HEK293T (cell line): ENCODE measurements at regions not wholly inside any gene's neighbourhood (a gene's known extent, or its start where the extent isn't known, plus 50 kb on each side); places are given as distances from the start of the nearest gene placed in this dataset.
"Not testable (repeated sequence)": the region's sequence is repeated elsewhere in the genome, so short reads cannot be mapped to it uniquely, and the experiment has no call there.

Experiments
- CTCF ChIA-PET: fragments of 350-600 bp; formaldehyde crosslinking; extraction: SDS; loops from one replicate; lab custom pipeline; 2021; ENCODE audit warnings: antibody characterized with exemption, inconsistent platforms; lab: Yijun Ruan, JAX
- POLR2A ChIA-PET: fragments of 350-600 bp; formaldehyde crosslinking; extraction: SDS; loops from one replicate; lab custom pipeline; 2020; ENCODE audit warnings: antibody characterized with exemption, inconsistent platforms; lab: Yijun Ruan, JAX
- DNase-seq: peaks from one replicate; pipeline ENCODE4 v3.0.0; 2012; ENCODE audit warnings: mixed read lengths; ENCODE audit errors: extremely low spot score
- ARNT ChIP-seq: fragments of 450-650 bp; IDR thresholded peaks from 2 replicates; pipeline ENCODE4 v1.6.1; 2017; ENCODE audit warnings: mild to moderate bottlenecking
- BHLHE40 ChIP-seq: fragments of 450-650 bp; IDR thresholded peaks from 2 replicates; pipeline ENCODE4 v1.6.1; 2016; ENCODE audit warnings: mild to moderate bottlenecking, moderate library complexity, borderline replicate concordance
- CTBP1 ChIP-seq: fragments of 450-650 bp; IDR thresholded peaks from 2 replicates; pipeline ENCODE4 v1.6.1; 2016; ENCODE audit warnings: borderline replicate concordance
- ELF4 ChIP-seq: fragments of 450-650 bp; IDR thresholded peaks from 2 replicates; pipeline ENCODE4 v1.6.1; 2017; ENCODE audit warnings: antibody characterized with exemption
- FOXA1 ChIP-seq: fragments of 450-650 bp; IDR thresholded peaks from 2 replicates; pipeline ENCODE4 v1.6.1; 2016; ENCODE audit warnings: mild to moderate bottlenecking
- FOXK2 ChIP-seq: fragments of 450-650 bp; IDR thresholded peaks from 2 replicates; pipeline ENCODE4 v1.6.1; 2016; ENCODE audit warnings: mild to moderate bottlenecking
- FOXM1 ChIP-seq: fragments of 450-650 bp; IDR thresholded peaks from 2 replicates; pipeline ENCODE4 v1.6.1; 2017; ENCODE audit warnings: mild to moderate bottlenecking, borderline replicate concordance
- HDGF ChIP-seq: fragments of 450-650 bp; IDR thresholded peaks from 2 replicates; pipeline ENCODE4 v1.6.1; 2017; ENCODE audit warnings: antibody characterized with exemption, borderline replicate concordance
- L3MBTL2 ChIP-seq: fragments of 450-650 bp; conservative IDR thresholded peaks from 2 replicates; pipeline ENCODE4 v1.6.1; 2016; ENCODE audit warnings: mild to moderate bottlenecking
- LEF1 ChIP-seq: fragments of 450-650 bp; IDR thresholded peaks from 2 replicates; pipeline ENCODE4 v1.6.1; 2017; ENCODE audit warnings: mild to moderate bottlenecking, borderline replicate concordance
- NFRKB ChIP-seq: fragments of 450-650 bp; IDR thresholded peaks from 2 replicates; pipeline ENCODE4 v1.6.1; 2016; ENCODE audit warnings: mild to moderate bottlenecking, moderate library complexity
- SP1 ChIP-seq: fragments of 450-650 bp; IDR thresholded peaks from 2 replicates; pipeline ENCODE4 v1.6.1; 2017
- SUZ12 ChIP-seq: fragments of 450-650 bp; IDR thresholded peaks from 2 replicates; pipeline ENCODE4 v1.6.1; 2016; ENCODE audit warnings: mild to moderate bottlenecking
- TARDBP ChIP-seq: fragments of 450-650 bp; IDR thresholded peaks from 2 replicates; pipeline ENCODE4 v1.6.1; 2016
- ZNF384 ChIP-seq: fragments of 450-650 bp; IDR thresholded peaks from 2 replicates; pipeline ENCODE4 v1.6.1; 2016
- TF ChIP-seq, protein P1 (sequence below): fragments of 450-650 bp; IDR thresholded peaks from 2 replicates; pipeline ENCODE4 v1.6.1; 2016

GRCh38 chr17:54694287-54694887, 206.3 kb upstream of the TOM1L1 start:
- CTCF ChIA-PET, result no interaction called here
- TF ChIP-seq ARNT (no peak), LEF1 (no peak), SUZ12 (no peak), HDGF (no peak), FOXA1 (no peak), TARDBP (no peak), CTBP1 (no peak), ZNF384 (no peak), BHLHE40 (no peak)
- POLR2A ChIA-PET, result no interaction called here
- no peak for DNase-seq

- POLR2A ChIA-PET, CTCF ChIA-PET, DNase-seq: not testable (repeated sequence)
These were observed 187.9 kb upstream of the TOM1L1 start for GRCh38 chr17:54712798-54713197.

- TF ChIP-seq FOXM1 (no peak), L3MBTL2 (no peak), FOXA1 (no peak), ZNF384 (no peak), FOXK2 (no peak), TARDBP (no peak)
- TF ChIP-seq, protein P1, sequence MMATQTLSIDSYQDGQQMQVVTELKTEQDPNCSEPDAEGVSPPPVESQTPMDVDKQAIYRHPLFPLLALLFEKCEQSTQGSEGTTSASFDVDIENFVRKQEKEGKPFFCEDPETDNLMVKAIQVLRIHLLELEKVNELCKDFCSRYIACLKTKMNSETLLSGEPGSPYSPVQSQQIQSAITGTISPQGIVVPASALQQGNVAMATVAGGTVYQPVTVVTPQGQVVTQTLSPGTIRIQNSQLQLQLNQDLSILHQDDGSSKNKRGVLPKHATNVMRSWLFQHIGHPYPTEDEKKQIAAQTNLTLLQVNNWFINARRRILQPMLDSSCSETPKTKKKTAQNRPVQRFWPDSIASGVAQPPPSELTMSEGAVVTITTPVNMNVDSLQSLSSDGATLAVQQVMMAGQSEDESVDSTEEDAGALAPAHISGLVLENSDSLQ, result no peak
- ChIA-PET CTCF (no interaction called here), POLR2A (no interaction called here)
- DNase-seq, result no peak
These were observed 182.4 kb upstream of the TOM1L1 start for GRCh38 chr17:54718286-54718685.

DNA sequence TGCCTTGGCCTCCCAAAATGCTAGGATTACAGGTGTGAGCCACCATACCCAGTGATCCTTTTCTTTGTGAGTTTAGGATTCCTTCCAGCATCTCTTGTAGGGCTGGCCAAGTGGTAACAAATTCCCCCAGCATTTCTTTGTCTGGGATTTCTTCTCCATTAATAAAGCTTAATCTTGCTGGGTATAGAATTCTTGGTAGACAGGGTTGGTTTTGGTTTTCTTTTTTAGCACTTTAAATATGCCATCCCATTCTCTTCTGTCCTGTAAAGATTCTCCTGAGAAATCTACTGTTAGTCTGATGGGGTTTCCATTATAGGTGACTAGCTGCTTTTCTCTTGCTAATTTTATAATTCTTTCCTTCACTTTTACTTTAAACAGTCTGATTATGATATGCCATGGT, 173.0 kb upstream of the TOM1L1 start:
- ChIA-PET CTCF (no interaction called here), POLR2A (no interaction called here)
- DNase-seq, result no peak
- TF ChIP-seq ARNT, result no peak
- no peak for TF ChIP-seq ELF4
- TF ChIP-seq, protein P1, result no peak
- no peak for TF ChIP-seq SP1
- TF ChIP-seq CTBP1, result no peak
- no peak for TF ChIP-seq FOXA1
- TF ChIP-seq SUZ12, result no peak
- TF ChIP-seq LEF1, result no peak
- TF ChIP-seq ZNF384, result no peak
- no peak for TF ChIP-seq HDGF
- TF ChIP-seq FOXK2, result no peak
- TF ChIP-seq NFRKB, result no peak
- TF ChIP-seq TARDBP, result no peak
- TF ChIP-seq BHLHE40, result no peak
- no peak for TF ChIP-seq L3MBTL2
- no peak for TF ChIP-seq FOXM1

DNA sequence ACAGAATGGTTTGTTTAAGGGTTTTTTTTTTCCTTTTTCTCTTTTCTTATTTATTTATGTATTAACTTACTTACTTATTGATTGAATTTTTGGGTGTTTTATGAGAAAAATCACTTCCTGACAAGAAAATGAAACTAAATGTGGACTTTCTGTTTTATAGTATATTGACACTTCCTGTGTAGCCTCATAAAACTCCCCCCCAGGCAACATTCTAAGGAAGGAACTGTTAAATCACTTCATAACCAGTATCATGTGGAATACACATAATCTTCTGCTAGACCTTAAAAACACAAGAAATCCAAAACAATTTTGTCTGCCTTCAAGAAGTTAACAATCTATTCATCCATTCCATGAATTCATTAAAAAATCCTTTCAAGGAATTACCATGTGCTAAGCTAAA, 164.1 kb upstream of the TOM1L1 start:
- TF ChIP-seq HDGF (no peak), NFRKB (no peak), SP1 (no peak), LEF1 (no peak), ZNF384 (no peak), FOXK2 (no peak), CTBP1 (no peak), ELF4 (no peak)
- DNase-seq, result no peak
- ChIA-PET POLR2A (no interaction called here), CTCF (no interaction called here)

- TF ChIP-seq TARDBP (no peak), ZNF384 (no peak), LEF1 (no peak), CTBP1 (no peak), NFRKB (no peak)
- CTCF ChIA-PET, result no interaction called here
- DNase-seq, result no peak
- POLR2A ChIA-PET, result no interaction called here
These were observed 162.2 kb upstream of the TOM1L1 start for GRCh38 chr17:54738496-54738895.

DNA sequence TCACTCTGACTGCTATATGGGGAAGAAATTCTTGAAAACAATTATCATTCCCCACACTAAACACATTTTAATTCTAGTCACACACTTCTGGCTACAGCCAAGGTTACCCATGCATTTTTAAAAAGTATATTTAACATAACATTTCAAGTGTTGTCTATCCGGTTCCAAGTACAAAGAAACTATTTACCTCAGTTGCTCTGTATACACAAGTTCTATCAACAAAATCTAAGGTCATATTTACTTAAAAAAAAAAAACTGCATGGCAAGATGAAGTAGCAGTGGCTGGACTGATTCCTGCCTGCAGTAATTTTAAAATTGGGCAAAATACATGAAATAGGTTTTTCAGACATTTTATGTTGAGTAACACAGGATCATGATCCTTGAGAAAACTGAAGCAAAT, 155.9 kb upstream of the TOM1L1 start:
- CTCF ChIA-PET, result no interaction called here
- POLR2A ChIA-PET, result no interaction called here
- no peak for TF ChIP-seq NFRKB
- no peak for TF ChIP-seq ARNT
- no peak for TF ChIP-seq TARDBP
- no peak for TF ChIP-seq BHLHE40
- TF ChIP-seq ELF4, result no peak
- no peak for TF ChIP-seq FOXA1
- TF ChIP-seq SUZ12, result no peak
- no peak for TF ChIP-seq LEF1
- TF ChIP-seq FOXM1, result no peak
- TF ChIP-seq CTBP1, result no peak
- no peak for TF ChIP-seq FOXK2
- no peak for TF ChIP-seq ZNF384
- TF ChIP-seq, protein P1, result no peak
- TF ChIP-seq HDGF, result no peak
- TF ChIP-seq L3MBTL2, result no peak
- no peak for TF ChIP-seq SP1
- DNase-seq, result no peak
